ENCODE measurements at regions not wholly inside any gene's neighbourhood (a gene's known extent, or its start where the extent isn't known, plus 50 kb on each side); places are given as distances from the start of the nearest gene placed in this dataset.

- POLR2A ChIA-PET (ENCODE audit: partially characterized antibody): no interaction called here
- Histone ChIP-seq H3K4me3 (ENCODE audit: extremely low read depth in 1 of 4, insufficient read depth in 2 of 4, low read depth in 3 of 4, low read length in 4 of 4) (no peak overlapping the region), H3K4ac (replicated peaks; ENCODE audit: insufficient read length, low read depth, low read length) (no peak overlapping the region), H2AFZ (ENCODE audit: low read length) (no peak overlapping the region), H4K20me1 (replicated peaks in 1 of 2; ENCODE audit: control insufficient read depth in 1 of 2, insufficient read depth in 2 of 2, low read length in 2 of 2) (no peaks in the 10 kb centered on the region), H4K8ac (ENCODE audit: extremely low read depth, insufficient read depth, low read length) (no peak overlapping the region), H2BK12ac (ENCODE audit: low read depth, low read length) (no peak overlapping the region), H2BK5ac (ENCODE audit: low read depth, low read length) (no peak overlapping the region), H3K27ac (ENCODE audit: low read depth, low read length) (no peak overlapping the region), H3K36me3 (ENCODE audit: control insufficient read depth in 2 of 4, insufficient read depth in 4 of 4, low read length in 3 of 4) (no peaks in the 10 kb centered on the region), H3K4me2 (ENCODE audit: insufficient read depth in 1 of 2, low read depth in 2 of 2, low read length in 2 of 2) (no peak overlapping the region; a peak in 1 of 4 replicates), H2BK20ac (ENCODE audit: low read length) (no peak overlapping the region), H3K14ac (ENCODE audit: insufficient read length) (no peak overlapping the region), H3K9ac (replicated peaks in 1 of 4; ENCODE audit: extremely low read depth in 1 of 4, low read depth in 3 of 4, low read length in 3 of 4) (no peak overlapping the region), H4K5ac (ENCODE audit: insufficient read length, low read depth, low read length) (no peak overlapping the region), H2BK120ac (replicated peaks; ENCODE audit: low read depth, low read length) (no peak overlapping the region), H3K79me2 (ENCODE audit: control insufficient read depth in 1 of 2, insufficient read depth in 2 of 2, low read length in 2 of 2) (no peaks in the 10 kb centered on the region; a peak in 1 of 4 replicates), H3K79me1 (ENCODE audit: low read depth, low read length) (no peaks in the 10 kb centered on the region), H2AK5ac (ENCODE audit: low read depth, low read length) (no peak overlapping the region), H4K91ac (replicated peaks; ENCODE audit: insufficient read length, low read length) (no peak overlapping the region), H2BK15ac (ENCODE audit: low read length) (no peak overlapping the region), H3K23me2 (ENCODE audit: low read depth, low read length) (no peaks in the 10 kb centered on the region), H3K27me3 (replicated peaks in 1 of 4; ENCODE audit: control insufficient read depth in 3 of 4, extremely low read depth in 1 of 4, insufficient read depth in 3 of 4, low read length in 3 of 4) (no peaks in the 10 kb centered on the region; a peak in 2 of 7 replicates), H3K4me1 (replicated peaks in 1 of 4; ENCODE audit: control insufficient read depth in 3 of 4, insufficient read depth in 4 of 4, low read length in 3 of 4) (peaks cover 0 to 8% (median 7%) of the 10 kb centered on the region in 4 experiments; a peak in 4 of 7 replicates), H3K9me3 (ENCODE audit: insufficient read depth in 2 of 2, low read depth in 1 of 2, low read length in 1 of 2) (peaks cover 0 to 3% of the 10 kb centered on the region in 2 experiments; a peak in 2 of 4 replicates), H3K23ac (ENCODE audit: insufficient read length) (no peak overlapping the region), H3K56ac (replicated peaks; ENCODE audit: insufficient read length, low read depth, low read length) (no peak overlapping the region), H3K18ac (ENCODE audit: extremely low read depth, low read length) (no peak overlapping the region)
- CTCF ChIA-PET (ENCODE audit: partially characterized antibody): interaction anchor here (1.7 kb wide), 1 partner anchor 71 kb away, joined by 5 read pairs; no protein-coding TSS in a partner anchor
- DNase-seq (ENCODE audit: low read depth in 1 of 2, low spot score in 2 of 2): peak in 1 of 2 experiments; percentile 14
- FAIRE-seq: no peak
- WGBS, 2 experiments (ENCODE audit: extremely low coverage in 1 of 2, insufficient coverage in 1 of 2, insufficient read length in 1 of 2, insufficient replicate concordance in 2 of 2, low coverage in 1 of 2, low lambda C conversion rate in 2 of 2, missing lambda C conversion rate in 1 of 2): 95% methylated on average over 30 of the region's 30 CpGs; no CpG with 5 or more reads in 1 of the 2 experiments
- TF ChIP-seq TCF12 (IDR thresholded peaks at IDR 0.05; ENCODE audit: low read depth, low read length): no peak
- TF ChIP-seq ZNF274 (IDR thresholded peaks at IDR 0.05; ENCODE audit: borderline replicate concordance, extremely low read depth, low read length): no peak
- TF ChIP-seq JUN (IDR thresholded peaks at IDR 0.05; ENCODE audit: low read depth, low read length): no peak
- TF ChIP-seq BRCA1 (IDR thresholded peaks at IDR 0.05; ENCODE audit: low read depth, low read length): no peak
- no peak for TF ChIP-seq YY1 (IDR thresholded peaks at IDR 0.05; ENCODE audit: low read depth, low read length)
- TF ChIP-seq RXRA (IDR thresholded peaks at IDR 0.05; ENCODE audit: insufficient read depth, low read depth, low read length): no peak
- no peak for TF ChIP-seq E2F6 (IDR thresholded peaks at IDR 0.05)
- no peak for TF ChIP-seq KDM4A (IDR thresholded peaks at IDR 0.05; ENCODE audit: low read depth, low read length, severe bottlenecking)
- TF ChIP-seq CTCF (IDR thresholded peaks at IDR 0.05; ENCODE audit: control extremely low read depth in 1 of 3, insufficient read depth in 1 of 3, low read depth in 1 of 3, low read length in 3 of 3): no peak
These were observed 92.3 kb upstream of the ZNF516 start for GRCh38 chr18:76587147-76587878.

Measured in H1 (cell line).